ENCODE measurements at regions not wholly inside any gene's neighbourhood (a gene's known extent, or its start where the extent isn't known, plus 50 kb on each side); places are given as distances from the start of the nearest gene placed in this dataset.
A peak's percentile ranks its signal among the peaks of the same experiment; 100 is the strongest.
"Not testable (repeated sequence)": the region's sequence is repeated elsewhere in the genome, so short reads cannot be mapped to it uniquely, and the experiment has no call there.

DNA sequence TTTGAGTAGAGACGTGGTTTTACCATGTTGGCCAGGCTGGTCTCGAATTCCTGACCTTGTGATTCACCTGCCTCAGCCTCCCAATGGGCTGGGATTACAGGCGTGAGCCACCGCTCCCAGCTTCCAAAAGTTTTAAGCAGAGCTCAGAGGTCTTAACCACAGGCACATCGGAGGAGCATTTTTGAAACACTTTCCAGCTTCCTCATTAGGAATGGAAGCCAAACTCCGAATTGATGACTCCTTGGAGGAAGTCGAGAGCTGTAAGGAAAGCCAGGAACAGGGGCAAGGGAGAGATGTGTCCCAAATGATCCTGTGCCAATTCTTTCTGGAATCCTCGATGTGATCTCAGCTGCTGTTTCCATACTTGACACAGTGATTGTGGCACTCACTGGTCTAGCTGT, 56.2 kb upstream of the CCZ1B start:
- H3K4me3 ChIP-seq (ENCODE audit: low read length); H3K4me1 Mint-ChIP-seq; POLR2A ChIA-PET; H3K4me3 Mint-ChIP-seq; H3K27me3 ChIP-seq (ENCODE audit: insufficient read depth, low read length, poor library complexity, severe bottlenecking); H3K4me1 ChIP-seq (ENCODE audit: insufficient read depth, low read length); H3K36me3 Mint-ChIP-seq; H3K9me3 Mint-ChIP-seq; H3K36me3 ChIP-seq (ENCODE audit: insufficient read depth, low read length); CTCF ChIA-PET; H3K27ac ChIP-seq (ENCODE audit: low read depth, low read length); H3K27ac Mint-ChIP-seq; H3K9me3 ChIP-seq (ENCODE audit: low read length); DNase-seq: not testable (repeated sequence)
- H3K27me3 Mint-ChIP-seq: peaks cover 11 to 12% of the 10 kb centered on the region in 2 donors

DNA sequence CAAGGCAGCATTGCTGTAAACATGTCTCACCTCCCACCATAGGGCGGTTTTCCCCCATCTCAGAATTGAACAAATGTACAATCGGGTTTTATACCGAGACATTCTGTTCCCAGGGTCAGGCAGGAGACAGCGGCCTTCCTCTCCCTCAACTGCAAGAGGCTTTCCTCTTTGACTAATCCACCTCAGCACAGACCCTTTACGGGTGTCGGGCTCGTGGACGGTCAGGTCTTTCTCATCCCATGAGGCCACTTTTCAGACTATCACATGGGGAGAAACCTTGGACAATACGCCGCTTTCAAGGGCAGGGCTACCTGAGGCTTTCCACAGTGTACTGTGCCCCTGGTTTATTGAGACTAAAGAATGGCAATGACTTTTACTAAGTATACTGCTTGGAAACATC, 57.7 kb upstream of the CCZ1B start:
- CTCF ChIA-PET; H3K27ac ChIP-seq (ENCODE audit: low read depth, low read length); H3K4me1 ChIP-seq (ENCODE audit: insufficient read depth, low read length); H3K27ac Mint-ChIP-seq; H3K9me3 Mint-ChIP-seq; H3K9me3 ChIP-seq (ENCODE audit: low read length); H3K4me1 Mint-ChIP-seq; POLR2A ChIA-PET; H3K4me3 ChIP-seq (ENCODE audit: low read length); H3K36me3 ChIP-seq (ENCODE audit: insufficient read depth, low read length); H3K36me3 Mint-ChIP-seq; H3K4me3 Mint-ChIP-seq; DNase-seq; H3K27me3 ChIP-seq (ENCODE audit: insufficient read depth, low read length, poor library complexity, severe bottlenecking): not testable (repeated sequence)
- peaks cover 12 to 13% of the 10 kb centered on the region in 2 donors for H3K27me3 Mint-ChIP-seq

DNA sequence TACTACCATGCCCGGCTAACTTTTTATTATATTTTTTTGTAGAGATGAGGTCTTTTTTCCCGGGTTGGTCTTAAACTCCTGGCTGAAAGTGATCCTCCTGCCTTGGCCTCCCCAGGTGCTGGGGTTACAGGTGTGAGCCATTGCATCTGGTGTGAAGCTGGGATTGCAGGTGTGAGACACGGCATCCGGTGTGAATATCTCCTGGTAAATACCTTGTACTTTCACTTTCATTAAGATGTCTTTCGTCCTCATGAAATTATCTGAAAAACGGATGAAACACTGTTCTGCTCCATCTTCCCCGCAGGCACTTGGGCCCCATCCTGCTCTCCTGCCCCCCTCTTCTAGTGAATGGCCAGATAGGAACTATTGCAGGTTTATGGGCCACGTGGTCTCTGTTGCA, 60.1 kb upstream of the CCZ1B start:
- no peaks in the 10 kb centered on the region for H3K27me3 ChIP-seq (ENCODE audit: insufficient read depth, low read length, poor library complexity, severe bottlenecking)
- H3K36me3 ChIP-seq (ENCODE audit: insufficient read depth, low read length): no peaks in the 10 kb centered on the region
- H3K9me3 Mint-ChIP-seq: no peaks in the 10 kb centered on the region
- no peaks in the 10 kb centered on the region for H3K4me1 ChIP-seq (ENCODE audit: insufficient read depth, low read length)
- H3K36me3 Mint-ChIP-seq: no peaks in the 10 kb centered on the region
- peak overlapping the region in 1 of 8 donors; percentile 50 for H3K27ac Mint-ChIP-seq
- DNase-seq: no peak
- no peak overlapping the region for H3K4me3 ChIP-seq (ENCODE audit: low read length)
- CTCF ChIA-PET: no interaction called here
- peaks cover 7 to 13% of the 10 kb centered on the region in 2 donors for H3K27me3 Mint-ChIP-seq
- no peaks in the 10 kb centered on the region for H3K4me1 Mint-ChIP-seq
- H3K4me3 Mint-ChIP-seq: no peak overlapping the region
- no peak overlapping the region for H3K27ac ChIP-seq (ENCODE audit: low read depth, low read length)
- H3K9me3 ChIP-seq (ENCODE audit: low read length): no peaks in the 10 kb centered on the region
- POLR2A ChIA-PET: no interaction called here

DNA sequence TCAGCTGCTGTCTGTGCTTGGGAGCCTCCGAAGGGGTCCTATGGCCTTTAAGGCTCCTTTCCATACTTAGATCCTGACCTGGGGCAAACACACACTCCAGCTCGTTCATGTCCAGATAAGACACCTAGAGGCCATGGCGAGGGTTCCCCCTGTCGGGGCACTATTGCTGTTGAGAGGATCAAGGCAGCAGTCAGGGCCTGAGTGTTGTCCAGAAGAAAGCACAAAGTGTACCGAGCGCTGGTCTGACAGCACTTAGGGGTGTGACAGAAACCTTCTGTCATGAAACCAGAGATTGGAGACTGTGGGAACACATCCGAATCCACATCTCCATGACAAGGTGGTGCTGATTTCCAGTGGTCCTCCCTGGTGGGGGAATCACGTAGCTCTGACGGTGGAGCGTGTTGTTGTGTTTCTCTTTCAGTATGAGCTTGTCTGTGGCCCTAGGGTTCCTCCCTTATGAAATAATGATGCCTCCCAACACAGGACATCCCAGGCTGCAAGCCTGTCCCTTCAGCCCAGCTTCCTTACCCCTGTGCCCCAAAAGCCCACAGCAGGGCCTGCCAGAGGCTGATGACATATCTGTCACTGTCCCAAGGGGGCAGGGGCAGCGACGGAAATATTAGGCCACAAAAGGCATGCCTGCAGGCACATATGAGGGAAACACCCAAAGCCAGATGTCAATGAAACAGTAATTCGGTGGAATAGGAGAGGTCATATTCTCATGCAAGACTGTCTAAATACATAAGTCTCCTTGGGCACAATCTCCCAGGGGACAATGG, 62.4 kb upstream of the CCZ1B start:
- H3K27me3 ChIP-seq (ENCODE audit: insufficient read depth, low read length, poor library complexity, severe bottlenecking); H3K9me3 ChIP-seq (ENCODE audit: low read length); CTCF ChIA-PET; H3K4me1 ChIP-seq (ENCODE audit: insufficient read depth, low read length); H3K27me3 Mint-ChIP-seq; H3K36me3 ChIP-seq (ENCODE audit: insufficient read depth, low read length); H3K4me3 ChIP-seq (ENCODE audit: low read length); POLR2A ChIA-PET; H3K4me3 Mint-ChIP-seq; H3K27ac Mint-ChIP-seq; DNase-seq; H3K4me1 Mint-ChIP-seq; H3K27ac ChIP-seq (ENCODE audit: low read depth, low read length); H3K9me3 Mint-ChIP-seq; H3K36me3 Mint-ChIP-seq: not testable (repeated sequence)

DNA sequence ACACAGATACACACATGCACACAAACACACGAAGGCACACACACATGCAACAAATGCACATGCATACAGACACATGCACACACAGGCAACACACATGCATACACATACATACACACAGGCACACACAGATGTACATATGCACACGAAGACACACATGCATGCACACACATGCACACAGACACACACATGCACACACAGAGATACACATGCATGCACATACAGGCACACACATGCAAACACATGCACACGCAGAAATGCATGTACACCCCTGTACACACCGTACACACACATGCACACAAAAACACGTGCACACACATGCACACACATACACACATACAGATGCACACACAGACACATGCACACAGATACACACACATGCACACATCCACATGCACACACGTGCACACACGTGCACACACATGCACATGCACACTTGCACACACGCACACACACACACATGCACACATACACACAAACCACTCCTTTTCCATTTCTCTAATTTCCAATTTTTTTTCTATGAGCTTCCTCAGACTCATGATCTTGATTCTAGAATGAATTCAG, 63.3 kb upstream of the CCZ1B start:
- Histone ChIP-seq H3K4me3 (ENCODE audit: low read length) (no peak overlapping the region), H3K27ac (ENCODE audit: low read depth, low read length) (no peak overlapping the region), H3K4me1 (ENCODE audit: insufficient read depth, low read length) (no peaks in the 10 kb centered on the region), H3K27me3 (ENCODE audit: insufficient read depth, low read length, poor library complexity, severe bottlenecking) (no peaks in the 10 kb centered on the region), H3K9me3 (ENCODE audit: low read length) (no peaks in the 10 kb centered on the region), H3K36me3 (ENCODE audit: insufficient read depth, low read length) (no peaks in the 10 kb centered on the region)
- CTCF ChIA-PET: no interaction called here
- H3K9me3 Mint-ChIP-seq: no peaks in the 10 kb centered on the region
- DNase-seq: no peak
- no peaks in the 10 kb centered on the region for H3K4me1 Mint-ChIP-seq
- no peak overlapping the region for H3K27ac Mint-ChIP-seq
- H3K36me3 Mint-ChIP-seq: no peaks in the 10 kb centered on the region
- H3K27me3 Mint-ChIP-seq: peaks cover 4 to 5% of the 10 kb centered on the region in 2 donors
- H3K4me3 Mint-ChIP-seq: no peak overlapping the region
- POLR2A ChIA-PET: no interaction called here

DNA sequence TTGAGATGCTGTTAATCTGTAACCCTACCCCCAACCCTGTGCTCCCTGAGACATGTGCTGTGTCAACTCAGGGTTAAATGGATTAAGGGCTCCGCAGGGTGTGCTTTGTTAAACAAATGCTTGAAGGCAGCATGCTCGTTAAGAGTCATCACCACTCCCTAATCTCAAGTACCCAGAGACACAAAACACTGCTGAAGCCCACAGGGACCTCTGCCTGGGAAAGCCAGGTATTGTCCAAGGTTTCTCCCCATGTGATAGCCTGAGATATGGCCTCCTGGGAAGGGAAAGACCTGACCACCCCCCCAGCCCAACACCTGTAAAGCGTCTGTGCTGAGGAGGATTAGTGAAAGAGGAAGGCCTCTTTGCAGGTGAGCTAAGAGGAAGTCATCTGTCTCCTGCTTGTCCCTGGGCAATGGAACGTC, 76.0 kb upstream of the CCZ1B start:
- POLR2A ChIA-PET; H3K9me3 Mint-ChIP-seq; H3K4me3 Mint-ChIP-seq; H3K27ac ChIP-seq (ENCODE audit: low read depth, low read length); H3K4me1 ChIP-seq (ENCODE audit: insufficient read depth, low read length); H3K4me3 ChIP-seq (ENCODE audit: low read length); H3K36me3 Mint-ChIP-seq; DNase-seq; H3K4me1 Mint-ChIP-seq; H3K27me3 ChIP-seq (ENCODE audit: insufficient read depth, low read length, poor library complexity, severe bottlenecking); H3K36me3 ChIP-seq (ENCODE audit: insufficient read depth, low read length); CTCF ChIA-PET; H3K27me3 Mint-ChIP-seq; H3K27ac Mint-ChIP-seq; H3K9me3 ChIP-seq (ENCODE audit: low read length): not testable (repeated sequence)

DNA sequence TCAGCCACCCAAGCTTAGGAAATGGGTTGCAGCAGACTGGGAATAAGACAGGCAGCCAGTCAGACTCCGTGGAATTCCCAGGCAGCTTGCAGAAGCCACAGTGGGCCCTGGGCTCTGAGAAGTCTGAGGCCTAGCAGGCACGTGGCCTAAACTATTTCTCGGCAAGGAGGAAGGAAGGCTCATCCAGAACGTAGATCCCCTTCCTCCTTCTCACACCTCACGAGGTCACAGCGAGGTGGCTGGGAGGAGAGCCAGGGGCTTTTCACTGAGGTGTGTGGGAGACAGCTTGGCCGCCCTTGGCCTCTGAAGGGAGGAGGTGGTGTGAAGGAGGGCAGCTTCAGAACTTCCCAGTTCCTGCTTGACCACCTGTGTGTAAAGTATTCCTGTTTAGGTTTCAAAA, 77.2 kb upstream of the CCZ1B start:
- H3K27ac Mint-ChIP-seq; H3K27ac ChIP-seq (ENCODE audit: low read depth, low read length); H3K4me1 ChIP-seq (ENCODE audit: insufficient read depth, low read length): not testable (repeated sequence)

DNA sequence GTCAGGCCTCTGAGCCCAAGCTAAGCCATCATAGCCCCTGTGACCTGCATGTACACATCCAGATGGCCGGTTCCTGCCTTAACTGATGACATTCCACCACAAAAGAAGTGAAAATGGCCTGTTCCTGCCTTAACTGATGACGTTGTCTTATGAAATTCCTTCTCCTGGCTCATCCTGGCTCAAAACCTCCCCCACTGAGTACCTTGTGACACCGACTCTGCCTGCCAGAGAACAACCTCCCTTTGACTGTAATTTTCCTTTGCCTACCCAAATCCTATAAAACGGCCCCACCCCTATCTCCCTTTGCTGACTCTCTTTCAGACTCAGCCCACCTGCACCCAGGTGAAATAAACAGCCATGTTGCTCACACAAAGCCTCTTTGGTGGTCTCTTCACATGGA, 77.7 kb upstream of the CCZ1B start:
- H3K27ac ChIP-seq (ENCODE audit: low read depth, low read length); H3K4me3 ChIP-seq (ENCODE audit: low read length); H3K36me3 ChIP-seq (ENCODE audit: insufficient read depth, low read length); H3K4me1 ChIP-seq (ENCODE audit: insufficient read depth, low read length); H3K27me3 ChIP-seq (ENCODE audit: insufficient read depth, low read length, poor library complexity, severe bottlenecking); H3K9me3 ChIP-seq (ENCODE audit: low read length); CTCF ChIA-PET; DNase-seq; H3K9me3 Mint-ChIP-seq; H3K27me3 Mint-ChIP-seq; POLR2A ChIA-PET; H3K4me1 Mint-ChIP-seq; H3K36me3 Mint-ChIP-seq; H3K4me3 Mint-ChIP-seq: not testable (repeated sequence)
- peak overlapping the region in 1 of 8 donors; percentile 10 for H3K27ac Mint-ChIP-seq

More for the DNA sequence above, 77.2 kb upstream of the CCZ1B start:
- H3K36me3 Mint-ChIP-seq; CTCF ChIA-PET; H3K27me3 ChIP-seq (ENCODE audit: insufficient read depth, low read length, poor library complexity, severe bottlenecking); DNase-seq; H3K4me3 Mint-ChIP-seq; H3K9me3 Mint-ChIP-seq; H3K27me3 Mint-ChIP-seq; H3K4me3 ChIP-seq (ENCODE audit: low read length); H3K36me3 ChIP-seq (ENCODE audit: insufficient read depth, low read length); POLR2A ChIA-PET; H3K4me1 Mint-ChIP-seq; H3K9me3 ChIP-seq (ENCODE audit: low read length): not testable (repeated sequence)

DNA sequence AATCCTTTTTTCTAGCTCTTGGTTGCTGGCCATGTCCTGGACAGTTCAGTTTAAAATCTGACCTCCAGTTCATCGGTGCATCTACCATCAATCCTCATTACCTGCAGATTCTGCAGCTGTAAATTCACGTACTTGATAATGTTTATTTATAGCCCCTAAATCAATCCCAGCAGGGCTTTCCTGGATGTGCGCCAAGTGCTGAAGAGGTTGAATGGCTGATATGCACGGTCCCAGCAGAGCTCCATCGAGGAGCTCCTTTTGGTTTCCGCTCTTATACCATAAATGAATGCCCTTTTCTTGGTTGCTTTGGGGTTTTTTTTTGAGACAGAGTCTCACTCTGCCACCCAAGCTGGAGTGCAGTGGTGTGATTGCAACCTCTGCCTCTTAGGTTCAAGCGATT, 91.2 kb upstream of the CCZ1B start:
- CTCF ChIA-PET: no interaction called here
- H3K4me1 ChIP-seq (ENCODE audit: insufficient read depth, low read length): no peaks in the 10 kb centered on the region
- H3K36me3 Mint-ChIP-seq: no peaks in the 10 kb centered on the region
- H3K9me3 Mint-ChIP-seq: no peaks in the 10 kb centered on the region
- no peak for DNase-seq
- no peak overlapping the region for H3K4me3 ChIP-seq (ENCODE audit: low read length)
- H3K27me3 Mint-ChIP-seq: peaks cover 2 to 14% of the 10 kb centered on the region in 2 donors
- no peak overlapping the region for H3K4me3 Mint-ChIP-seq
- H3K27me3 ChIP-seq (ENCODE audit: insufficient read depth, low read length, poor library complexity, severe bottlenecking): no peaks in the 10 kb centered on the region
- no peak overlapping the region for H3K27ac Mint-ChIP-seq
- H3K4me1 Mint-ChIP-seq: no peaks in the 10 kb centered on the region
- POLR2A ChIA-PET: no interaction called here
- H3K9me3 ChIP-seq (ENCODE audit: low read length): no peaks in the 10 kb centered on the region
- no peaks in the 10 kb centered on the region for H3K36me3 ChIP-seq (ENCODE audit: insufficient read depth, low read length)
- no peak overlapping the region for H3K27ac ChIP-seq (ENCODE audit: low read depth, low read length)
